ENCODE measurements at regions not wholly inside any gene's neighbourhood (a gene's known extent, or its start where the extent isn't known, plus 50 kb on each side); places are given as distances from the start of the nearest gene placed in this dataset.

DNA sequence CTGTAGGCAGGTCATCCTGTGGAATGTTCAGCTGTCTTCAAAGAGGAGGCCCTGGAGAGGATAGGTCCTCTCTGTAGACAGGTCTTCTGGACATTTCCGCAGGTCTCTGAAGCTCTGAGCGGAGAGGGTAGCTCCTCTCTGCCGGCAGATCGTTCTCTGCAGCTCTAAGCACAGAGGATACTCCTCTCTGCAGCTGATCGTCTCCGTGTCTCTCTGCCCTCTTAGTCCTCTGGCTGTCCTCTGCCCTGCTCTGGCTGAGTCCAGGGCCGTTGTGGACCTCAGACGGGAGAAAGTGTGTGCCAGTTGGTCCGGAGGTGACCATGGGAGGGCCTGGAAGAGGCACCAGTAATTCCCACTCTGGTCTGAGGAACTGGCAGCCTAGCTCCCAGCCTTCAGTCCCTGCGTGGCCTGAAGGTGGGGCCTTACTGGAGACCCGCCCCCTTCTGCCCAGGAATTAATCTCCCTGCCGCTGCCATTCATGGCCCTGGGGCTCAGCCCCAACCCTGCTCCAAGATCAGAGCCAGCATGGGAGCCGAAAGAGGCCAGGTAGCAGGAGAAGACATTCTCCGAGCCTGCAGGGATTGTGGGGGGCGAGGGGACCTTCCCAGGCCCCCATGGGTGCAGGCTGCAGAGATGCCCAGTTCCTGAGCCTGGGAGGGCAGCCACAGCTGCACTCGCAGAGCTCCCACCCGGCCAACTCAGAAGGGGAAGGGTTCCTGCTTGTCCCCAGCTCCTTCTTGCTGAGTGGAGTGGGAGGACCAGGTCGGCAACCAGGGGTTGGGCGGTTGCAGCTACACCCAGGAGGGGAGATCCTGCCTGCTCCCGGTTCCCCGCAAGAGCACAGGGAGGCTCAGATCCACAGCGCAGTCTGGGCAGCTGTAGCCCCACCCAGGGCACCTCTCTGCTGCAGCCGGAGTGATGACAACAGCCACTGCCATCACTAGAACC, 488.7 kb downstream of the RSL24D1 start:
- no peak for DNase-seq

DNA sequence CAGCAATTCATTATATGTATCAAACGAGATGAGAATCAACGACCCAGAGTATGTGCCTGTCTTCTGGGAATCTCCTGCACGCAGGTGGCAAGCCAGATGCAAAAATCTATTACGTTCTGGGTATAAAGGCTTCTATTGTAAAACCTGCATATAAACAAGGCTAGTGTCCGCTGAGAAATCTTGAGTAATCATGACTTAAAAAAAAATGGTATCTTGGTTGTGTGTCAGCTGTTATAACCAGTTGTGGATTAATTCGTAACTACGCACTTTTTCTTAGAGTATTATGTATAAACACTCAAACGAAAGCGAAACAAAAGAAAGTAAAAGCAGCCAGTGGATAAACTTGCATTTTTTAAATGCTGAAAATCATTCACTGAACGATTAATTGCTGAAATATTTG, 509.1 kb downstream of the RSL24D1 start:
- DNase-seq: no peak
